ENCODE measurements at regions not wholly inside any gene's neighbourhood (a gene's known extent, or its start where the extent isn't known, plus 50 kb on each side); places are given as distances from the start of the nearest gene placed in this dataset.
"Not testable (repeated sequence)": the region's sequence is repeated elsewhere in the genome, so short reads cannot be mapped to it uniquely, and the experiment has no call there.

DNA sequence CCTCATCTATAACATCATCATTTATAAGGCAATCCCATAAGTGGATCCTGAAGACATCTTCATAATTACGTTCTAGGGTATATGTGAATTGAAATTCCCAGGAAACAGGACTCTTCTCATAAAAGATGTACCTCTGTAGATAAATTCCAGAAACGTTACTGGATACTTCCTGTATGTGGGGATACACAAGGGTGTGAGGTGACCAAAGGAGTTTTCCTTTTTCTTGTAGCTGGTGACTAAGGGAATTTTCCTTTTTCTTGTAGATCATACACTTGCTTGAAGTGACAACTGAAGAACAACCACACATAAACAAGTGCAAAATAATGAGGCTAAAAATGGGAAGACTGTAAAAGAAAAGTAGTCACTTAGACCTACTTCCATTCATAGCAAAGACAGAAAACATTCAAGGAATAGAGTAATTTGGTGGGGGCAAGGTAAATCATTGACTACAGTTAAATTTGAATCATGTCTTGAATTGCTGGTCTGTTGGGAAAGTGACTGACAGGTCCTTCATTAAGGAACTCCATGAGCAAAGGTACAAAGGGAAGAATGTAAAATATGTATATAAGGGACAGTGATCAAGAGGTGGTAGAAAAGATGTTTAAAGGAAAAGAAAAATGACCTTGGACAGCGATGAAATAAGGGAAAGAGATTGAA is 53.2 kb upstream of the UBE2E3 start:
- DNase-seq (ENCODE audit: low spot score): no peak

DNA sequence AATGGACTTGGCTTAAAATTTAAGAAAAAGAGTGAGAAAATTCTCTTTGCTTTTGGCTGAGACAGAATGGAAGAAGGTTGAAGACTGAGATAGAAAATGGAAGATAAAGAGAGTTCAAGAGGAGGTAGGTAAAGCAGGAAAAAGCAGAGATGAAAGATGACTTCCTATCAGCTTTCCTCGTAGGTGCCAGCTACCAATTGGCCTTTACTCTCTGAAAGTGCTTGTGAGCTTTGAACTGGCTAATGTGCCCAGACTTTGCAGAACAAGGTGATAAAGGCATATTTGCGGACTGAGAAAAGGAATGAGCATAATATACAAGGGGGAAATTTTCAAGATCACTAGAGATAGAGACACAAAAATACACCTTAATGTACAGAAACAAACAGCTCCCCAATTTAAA is 54.7 kb upstream of the UBE2E3 start:
- DNase-seq (ENCODE audit: low spot score): no peak

DNA sequence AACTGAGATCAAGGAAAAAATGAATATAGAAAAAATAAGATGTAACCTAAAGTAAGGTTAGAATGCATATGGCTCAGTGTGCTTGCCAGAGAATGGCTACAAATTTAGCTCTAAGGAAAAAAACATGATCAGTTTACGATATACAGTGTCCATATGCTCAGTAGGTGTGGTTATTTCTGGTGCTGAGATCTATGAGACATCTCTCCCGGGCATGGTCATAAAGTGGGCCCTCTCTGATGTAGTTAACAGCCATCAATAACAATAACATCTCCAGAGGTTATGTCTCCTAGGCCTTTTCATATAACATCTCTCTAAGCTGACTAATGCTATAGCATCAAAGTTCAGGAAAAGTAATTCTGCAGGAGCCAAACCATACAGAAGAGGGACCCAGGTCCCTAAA is 56.3 kb upstream of the UBE2E3 start:
- no peak for DNase-seq (ENCODE audit: low spot score)

DNA sequence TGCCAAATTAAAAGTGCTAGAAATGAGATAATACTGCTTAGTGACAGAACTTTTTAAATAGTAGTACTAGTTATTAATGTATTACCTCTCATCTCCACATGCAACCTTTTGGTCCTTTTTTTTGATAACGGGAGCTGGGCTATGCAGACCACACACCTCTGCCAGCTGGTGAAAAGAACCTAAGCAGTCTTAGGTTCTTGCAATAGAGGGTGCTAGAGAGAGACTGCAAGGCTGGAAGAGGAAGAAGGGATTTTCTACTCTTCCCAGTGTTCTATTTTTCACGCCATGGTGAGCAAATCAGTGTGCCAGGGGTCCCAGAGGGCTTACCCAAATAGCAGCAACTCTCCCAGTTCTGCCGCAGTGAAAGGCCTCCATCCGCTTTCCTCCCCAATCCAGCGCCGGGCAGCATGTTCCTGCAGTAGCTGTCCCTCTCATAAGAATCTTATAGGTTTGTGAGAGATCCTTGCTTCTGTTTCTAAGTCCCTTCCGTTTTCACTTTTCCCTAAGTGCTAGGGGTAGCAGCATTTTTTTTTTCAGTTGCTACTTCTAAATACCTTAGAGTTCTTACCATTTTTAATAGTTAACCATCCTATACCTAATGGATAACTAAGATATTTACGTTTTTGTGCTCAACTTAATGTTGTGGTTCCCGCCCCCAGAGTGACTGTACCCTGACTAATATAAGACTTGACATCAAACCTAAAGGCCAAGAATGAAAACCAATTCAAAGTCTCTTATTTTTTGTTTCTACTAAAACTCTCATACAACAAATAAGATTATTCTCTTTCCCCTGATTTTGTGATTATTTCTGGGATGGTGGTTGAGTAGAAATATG is 69.4 kb upstream of the UBE2E3 start:
- no peak for DNase-seq (ENCODE audit: low spot score)

DNA sequence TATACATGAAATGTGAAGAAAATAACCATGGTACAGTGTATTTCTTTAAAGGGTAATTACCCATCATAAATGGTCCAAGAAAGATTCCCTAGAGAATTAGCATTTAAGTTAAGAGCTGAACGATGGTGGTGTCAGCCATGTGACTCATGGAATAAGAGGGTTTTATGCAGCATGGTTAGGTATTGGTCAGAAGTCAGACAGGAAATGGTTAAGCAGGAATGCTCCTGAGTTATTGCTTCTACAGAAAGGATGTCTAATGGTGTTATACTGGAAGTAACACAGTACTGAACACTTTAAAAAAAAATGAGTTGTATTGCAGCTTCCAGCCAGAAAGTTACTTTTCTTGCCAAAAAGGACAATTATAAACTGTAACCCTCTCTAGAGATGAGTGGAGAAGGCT is 72.7 kb upstream of the UBE2E3 start:
- no peak for DNase-seq (ENCODE audit: low spot score)

DNA sequence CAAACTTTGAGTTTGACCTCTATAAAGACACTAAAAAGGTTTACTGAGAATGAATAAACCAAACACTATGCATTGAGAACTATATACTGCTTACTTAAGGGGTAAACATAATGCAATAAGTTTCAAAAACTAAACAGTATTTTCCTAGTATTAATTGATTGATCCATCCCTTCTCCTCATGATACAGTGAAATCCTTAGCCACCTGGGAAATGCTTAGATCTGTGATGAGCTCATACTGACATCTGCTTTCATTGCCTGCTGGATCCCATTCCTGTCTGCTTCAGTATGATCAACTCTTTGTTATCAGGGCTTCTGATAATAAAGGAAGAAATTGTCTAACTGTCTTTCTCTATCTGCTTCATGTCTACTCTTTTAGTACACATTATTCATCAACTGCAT is 74.9 kb upstream of the UBE2E3 start:
- DNase-seq (ENCODE audit: low spot score): no peak

DNA sequence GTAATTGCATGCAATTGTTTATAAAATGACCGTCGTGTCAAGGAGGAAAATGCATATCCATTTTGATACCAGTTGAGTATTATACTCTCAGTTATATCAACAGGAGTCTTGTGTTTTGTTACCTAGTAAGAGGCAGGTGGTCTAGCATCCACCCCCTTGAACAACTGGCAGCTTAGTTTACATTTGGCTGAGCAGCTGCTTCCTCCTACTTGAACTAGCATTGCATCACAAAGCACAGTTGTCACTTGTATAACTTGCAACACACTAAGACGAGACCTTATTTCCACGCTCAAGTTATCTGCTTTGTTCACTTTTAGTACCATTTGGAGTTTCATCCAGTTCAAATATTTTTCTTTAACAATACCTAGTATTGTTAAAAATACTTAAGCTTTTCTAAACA is 75.4 kb upstream of the UBE2E3 start:
- no peak for DNase-seq (ENCODE audit: low spot score)

DNA sequence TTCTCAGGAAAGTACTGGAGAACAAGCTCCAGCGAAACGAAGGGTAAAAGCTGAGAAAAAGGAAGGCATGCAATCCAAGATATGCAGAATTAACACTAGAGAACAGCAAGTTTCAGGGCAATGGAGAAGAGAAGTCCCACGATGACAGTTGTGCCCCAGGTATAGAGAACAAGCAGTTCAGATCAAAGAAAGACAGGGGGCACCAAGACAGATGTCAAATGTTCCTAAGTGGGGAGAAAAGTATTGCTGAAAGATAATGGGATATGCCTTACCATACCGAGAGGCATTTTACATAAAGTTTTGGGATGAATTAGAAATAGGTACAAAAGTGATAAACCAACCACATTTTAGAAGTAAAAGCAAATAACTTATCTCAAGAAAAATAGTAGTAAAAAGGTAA is 79.1 kb upstream of the UBE2E3 start:
- no peak for DNase-seq (ENCODE audit: low spot score)

DNA sequence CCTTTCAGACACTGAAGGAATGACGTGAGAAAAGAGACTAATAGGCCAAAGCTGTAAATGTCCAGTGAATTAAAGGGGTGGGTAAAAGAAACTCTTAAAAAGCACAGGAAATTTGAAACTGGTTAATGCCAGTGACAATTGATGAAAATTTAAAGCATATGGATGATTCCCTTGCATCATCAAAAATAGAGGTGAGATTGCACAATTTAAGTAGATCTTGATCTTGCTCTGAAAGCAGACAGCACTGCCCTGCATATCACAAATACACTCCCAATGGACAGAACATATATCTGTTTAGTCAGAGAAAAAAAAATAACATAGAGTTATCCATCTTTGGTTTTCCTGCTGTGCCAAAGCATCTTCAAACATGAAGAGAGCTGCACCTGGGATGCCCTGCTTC is 86.7 kb upstream of the UBE2E3 start:
- DNase-seq (ENCODE audit: low spot score): no peak

DNA sequence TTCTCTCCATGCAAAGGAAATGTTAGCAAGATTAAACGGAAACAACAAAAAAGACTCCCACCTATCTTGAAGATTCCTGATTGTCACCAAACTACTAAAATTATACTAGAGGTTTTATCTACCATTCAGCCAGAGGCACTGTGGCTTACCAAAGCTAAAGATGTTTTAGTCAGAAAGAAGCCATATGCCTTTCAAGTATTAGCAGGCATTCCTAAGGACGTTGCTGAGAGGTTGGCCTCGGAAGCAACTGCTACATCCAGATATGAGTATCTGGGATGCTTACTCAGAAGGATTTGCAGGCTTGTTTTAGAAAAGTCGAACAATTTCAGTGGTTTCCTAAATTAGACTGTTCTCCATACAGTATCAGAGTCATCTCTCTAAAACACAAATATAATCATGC is 88.3 kb upstream of the UBE2E3 start:
- DNase-seq (ENCODE audit: low spot score): no peak

DNA sequence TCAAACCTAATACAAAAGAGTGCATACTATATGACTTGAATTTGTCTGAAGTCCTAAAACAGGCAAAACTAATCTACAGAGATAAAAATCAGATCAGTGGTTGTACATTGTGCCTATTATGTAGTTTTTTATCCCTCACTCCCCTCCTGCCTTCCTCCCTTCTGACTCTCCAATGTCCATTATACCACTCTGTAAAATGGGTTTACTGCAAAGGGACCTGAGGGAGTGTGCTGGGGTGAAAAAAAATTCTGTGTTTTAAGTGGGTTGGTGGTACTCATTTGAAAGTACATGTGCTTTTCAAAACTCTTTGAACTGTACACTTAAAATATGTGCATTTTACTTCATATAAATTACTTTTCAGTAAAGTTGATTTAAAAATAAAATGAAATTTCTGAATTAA is 89.0 kb upstream of the UBE2E3 start:
- no peak for DNase-seq (ENCODE audit: low spot score)

DNA sequence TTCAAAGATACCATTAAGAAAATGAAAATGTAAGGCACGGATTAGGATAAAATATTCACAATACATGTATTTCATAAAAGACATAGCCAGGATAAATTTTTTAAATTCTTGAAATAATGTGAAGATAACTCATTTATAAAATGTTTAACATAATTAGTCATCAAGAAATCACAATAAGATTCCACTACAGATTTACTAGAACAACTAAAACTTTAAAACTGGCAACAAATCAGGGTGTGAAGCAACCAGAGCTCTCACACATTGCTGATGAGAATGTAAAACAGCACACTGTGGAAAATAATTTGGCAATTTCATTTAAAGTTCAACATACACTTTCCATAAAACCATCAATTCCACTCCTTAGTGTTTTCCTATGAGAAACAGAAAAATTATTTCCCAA is 89.6 kb upstream of the UBE2E3 start:
- DNase-seq (ENCODE audit: low spot score): no peak

DNA sequence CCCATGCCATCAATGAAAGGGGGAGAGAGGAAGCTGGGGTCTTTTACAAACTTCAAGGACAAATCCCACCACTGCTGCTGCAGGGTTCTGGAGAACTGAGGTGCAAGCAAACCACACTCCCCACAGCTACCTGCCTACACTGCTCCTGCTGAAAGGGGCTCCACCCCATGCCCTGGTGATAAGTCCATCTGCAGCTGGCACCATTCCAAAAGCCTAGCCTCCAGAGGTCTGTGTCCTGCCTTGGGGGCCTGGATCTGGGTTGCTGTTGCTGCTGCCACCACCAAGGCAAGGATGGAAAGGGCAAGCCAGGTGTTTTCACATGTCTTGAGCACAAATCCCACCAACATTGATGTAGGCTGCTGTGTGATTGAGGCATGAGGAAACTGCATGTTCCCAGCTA is 97.4 kb upstream of the UBE2E3 start:
- no peak for DNase-seq (ENCODE audit: low spot score)

DNA sequence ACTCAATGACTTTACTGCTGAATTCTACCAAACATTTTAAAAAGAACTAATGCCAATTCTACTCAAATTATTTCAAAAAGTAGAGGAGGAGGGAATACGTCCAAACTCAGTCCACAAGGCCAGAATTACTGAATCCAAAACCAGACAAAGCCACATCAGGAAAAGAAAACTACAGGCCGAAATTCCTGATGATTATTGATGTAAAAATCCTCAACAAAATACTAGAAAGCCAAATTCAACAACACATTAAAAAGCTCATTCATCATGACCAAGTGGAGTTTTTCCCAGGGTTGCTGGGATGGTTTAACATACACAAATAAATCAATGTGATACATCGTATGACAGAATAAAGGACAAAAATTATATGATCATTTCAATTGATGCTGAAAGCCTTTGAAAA is 103.9 kb upstream of the UBE2E3 start:
- DNase-seq (ENCODE audit: low spot score): no peak

DNA sequence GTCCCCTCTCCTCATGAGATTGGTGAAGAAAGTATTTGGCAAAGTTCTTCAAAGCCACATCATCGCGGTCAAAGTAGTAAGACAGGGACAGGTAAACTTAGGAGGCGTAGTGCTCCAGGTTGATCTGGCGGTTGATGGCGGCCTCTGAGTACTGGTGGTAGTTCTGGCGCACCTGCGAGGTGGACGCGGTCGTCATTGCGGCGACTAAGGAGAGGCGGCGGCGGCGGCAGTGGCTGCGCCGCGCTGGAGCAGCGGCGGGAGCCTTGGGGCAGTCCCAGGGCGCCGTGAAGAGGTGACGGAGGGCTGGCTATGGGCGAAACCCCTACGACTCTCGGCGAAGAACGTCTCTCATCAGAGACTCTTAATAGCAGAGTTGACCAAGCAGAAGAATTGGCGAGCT is 107.2 kb upstream of the UBE2E3 start:
- DNase-seq (ENCODE audit: low spot score): no peak

DNA sequence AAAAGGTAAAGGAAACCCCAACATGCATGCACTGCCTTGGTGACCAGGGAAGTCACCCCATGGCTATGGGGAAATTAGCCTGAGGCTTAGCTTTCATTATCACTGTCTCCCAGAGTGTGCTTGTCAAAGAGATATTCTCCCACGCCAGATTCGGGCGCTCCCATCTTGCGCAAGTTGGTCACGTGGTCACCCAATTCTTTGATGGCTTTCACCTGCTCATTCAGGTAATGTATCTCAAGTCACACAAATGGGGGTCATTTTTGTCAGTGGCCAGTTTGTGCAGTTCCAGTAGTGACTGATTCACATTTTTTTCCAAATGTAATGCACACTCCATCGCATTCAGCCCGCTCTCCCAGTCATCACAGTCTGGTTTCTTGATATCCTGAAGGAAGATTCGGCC is 107.6 kb upstream of the UBE2E3 start:
- not testable (repeated sequence) for DNase-seq (ENCODE audit: low spot score)

DNA sequence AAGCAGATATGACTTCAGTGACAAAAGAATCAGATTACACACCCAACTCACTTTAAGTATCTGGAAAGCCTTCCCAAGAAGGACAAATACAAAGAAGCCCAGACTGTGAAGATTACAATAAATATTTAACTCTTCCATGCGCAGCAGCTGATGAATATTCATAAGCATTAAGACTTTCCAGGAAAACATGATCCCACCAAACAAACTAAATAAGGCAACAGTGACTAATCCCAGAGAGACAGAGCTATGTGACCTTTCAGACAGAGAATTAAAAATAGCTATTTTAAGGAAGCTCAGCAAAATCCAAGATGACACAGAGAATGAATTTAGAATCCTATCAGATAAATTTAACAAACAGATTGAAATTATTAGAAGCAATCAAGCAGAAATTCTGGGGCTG is 108.2 kb upstream of the UBE2E3 start:
- DNase-seq (ENCODE audit: low spot score): no peak

DNA sequence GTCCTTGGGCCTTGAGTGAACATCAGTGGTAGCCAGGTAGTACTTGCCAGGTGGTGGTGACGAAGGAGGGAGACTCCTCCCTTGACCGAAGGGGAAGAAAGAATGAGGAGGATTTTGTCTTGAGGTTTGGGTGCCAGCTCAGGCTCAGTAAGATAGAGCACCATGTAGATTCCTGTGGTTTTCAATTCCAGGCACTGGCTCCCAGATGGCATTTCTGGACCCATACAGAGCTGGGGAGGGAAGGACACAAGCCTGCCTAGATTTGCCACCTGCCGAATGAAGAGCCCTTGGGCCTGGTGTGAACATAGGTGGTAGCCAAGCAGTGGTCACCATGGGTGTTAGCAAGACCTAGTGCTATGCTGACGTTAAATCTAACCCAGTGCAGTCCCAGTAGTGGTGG is 108.8 kb upstream of the UBE2E3 start:
- no peak for DNase-seq (ENCODE audit: low spot score)

DNA sequence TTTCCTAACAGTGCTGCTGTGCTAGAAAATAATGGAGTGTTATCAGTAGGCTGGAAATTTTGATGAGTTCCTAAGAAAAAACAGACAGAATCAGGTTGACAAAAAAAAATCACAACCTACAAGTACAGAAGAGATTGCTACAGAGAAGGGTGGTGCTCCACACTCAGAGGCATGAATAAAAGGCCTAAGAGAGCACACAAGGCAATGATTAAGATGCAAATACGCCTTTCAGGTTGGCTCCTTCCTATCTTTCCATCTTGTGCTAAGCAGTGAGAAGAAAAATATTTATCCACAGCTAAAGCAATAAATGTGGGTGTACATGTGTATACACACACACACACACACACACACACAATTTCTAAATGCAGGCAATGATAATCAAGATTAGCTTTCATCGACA is 130.6 kb upstream of the UBE2E3 start:
- peak; percentile 49 for DNase-seq (ENCODE audit: low spot score)

DNA sequence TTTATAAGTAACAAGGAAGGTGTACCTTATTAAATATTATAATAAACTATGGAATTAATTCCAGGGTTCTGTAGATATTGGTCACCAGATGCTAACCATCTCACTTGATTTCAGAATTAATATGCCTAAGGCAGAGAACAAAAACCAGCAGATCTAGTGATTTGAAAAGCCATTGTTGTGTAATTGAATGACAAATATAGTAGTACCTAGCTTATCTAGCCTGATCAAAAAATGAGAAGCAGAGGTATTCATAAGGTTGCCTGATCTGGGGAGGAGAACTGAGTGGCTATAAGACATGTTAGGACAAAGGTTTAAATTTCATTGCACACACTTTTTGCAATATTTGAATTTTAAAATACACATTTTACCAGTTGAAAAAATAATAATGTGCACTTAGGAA is 132.0 kb upstream of the UBE2E3 start:
- no peak for DNase-seq (ENCODE audit: low spot score)

DNA sequence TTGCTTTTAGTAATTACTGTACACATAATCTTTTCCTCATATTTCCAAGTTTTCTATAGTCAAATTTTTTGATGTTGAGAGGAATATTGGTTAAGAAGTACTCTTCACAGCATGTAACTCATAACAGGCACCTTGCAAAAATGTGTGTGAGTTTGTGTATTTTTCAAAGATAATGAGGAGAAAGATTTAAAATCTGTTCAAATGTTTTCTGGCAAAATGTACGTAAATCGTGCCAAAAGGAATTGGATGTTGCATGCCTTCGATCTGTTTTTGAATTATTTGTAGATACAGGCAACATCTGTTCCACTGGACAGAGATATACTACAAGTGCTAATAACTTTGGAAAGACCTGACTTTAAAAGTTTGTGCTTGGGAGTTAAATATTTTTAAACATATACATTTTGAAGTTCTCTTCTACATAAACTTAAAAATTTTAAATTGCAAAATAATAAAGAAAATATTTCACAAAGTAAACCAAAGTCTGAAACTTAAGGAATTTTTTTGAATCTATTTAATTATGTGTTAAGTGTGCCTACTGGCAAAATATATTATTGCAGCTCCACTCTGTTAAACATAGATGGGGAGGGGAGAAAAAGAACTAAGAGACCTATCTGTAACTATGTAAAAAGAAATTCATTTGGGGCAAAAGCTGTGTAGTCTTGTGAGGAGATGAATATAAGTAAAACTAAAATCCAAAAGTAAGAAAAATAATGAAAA is 133.5 kb upstream of the UBE2E3 start:
- no peak for DNase-seq (ENCODE audit: low spot score)

DNA sequence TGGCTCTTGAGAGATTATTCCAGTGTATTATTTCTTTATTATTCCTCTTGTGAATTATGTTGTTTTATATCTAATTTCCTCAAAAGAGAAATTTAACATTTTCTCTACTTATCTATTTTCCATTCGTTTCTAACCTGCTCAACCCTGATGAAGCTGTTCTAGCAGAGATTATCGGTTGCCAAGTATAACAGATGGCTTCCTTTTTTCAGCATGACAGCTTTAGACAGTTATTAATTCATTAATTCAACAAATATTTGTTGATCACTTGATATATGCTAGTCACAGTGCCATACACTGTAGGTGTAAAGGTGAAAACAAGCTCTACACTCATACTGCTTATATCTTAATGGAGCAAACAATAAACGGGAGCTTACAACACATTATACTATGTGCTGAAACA is 137.9 kb upstream of the UBE2E3 start:
- no peak for DNase-seq (ENCODE audit: low spot score)

DNA sequence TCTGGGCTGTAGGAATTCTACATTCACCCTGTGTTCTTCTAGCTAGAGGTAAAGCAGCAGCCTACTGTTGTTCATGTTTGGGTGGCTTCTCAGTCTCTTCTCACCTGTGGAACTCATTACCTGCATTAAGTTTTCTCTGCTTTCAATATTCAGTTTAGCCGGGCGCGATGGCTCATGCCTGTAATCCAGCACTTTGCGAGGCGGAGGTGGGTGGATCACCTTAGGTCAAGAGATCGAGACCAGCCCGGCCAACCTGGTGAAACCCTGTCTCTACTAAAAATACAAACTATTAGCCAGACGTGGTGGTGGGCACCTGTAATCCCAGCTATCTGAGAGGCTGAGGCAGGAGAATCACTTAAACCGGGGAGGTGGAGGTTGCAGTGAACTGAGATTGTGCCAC is 139.8 kb upstream of the UBE2E3 start:
- DNase-seq (ENCODE audit: low spot score): no peak
